Activated naive CD4-positive, alpha-beta T cell treated with anti-CD3 and anti-CD28 coated beads, Interleukin-2, amount 10 ng/mL, durations not matched to agents 7 days and 5 days (primary cell): ENCODE measurements at regions not wholly inside any gene's neighbourhood (a gene's known extent, or its start where the extent isn't known, plus 50 kb on each side); places are given as distances from the start of the nearest gene placed in this dataset.

Source experiments
- CTCF ChIA-PET: fragments of 350-600 bp; sonication (Branson Sonifier 250); formaldehyde crosslinking; loops from one replicate; lab custom pipeline; 2021; ENCODE audit warnings: antibody characterized with exemption; lab: Charles Lee
- DNase-seq: peaks from one replicate; pipeline ENCODE4 v3.0.0-alpha.2; 2020
- H3K27ac Mint-ChIP-seq: one replicate; pipeline ENCODE4 v1.8.0; 2021; ENCODE audit warnings: mild to moderate bottlenecking, moderate library complexity, mixed read lengths
- H3K27me3 Mint-ChIP-seq: one replicate; pipeline ENCODE4 v1.8.0; 2021; ENCODE audit warnings: mild to moderate bottlenecking, mixed read lengths
- H3K36me3 Mint-ChIP-seq: one replicate; pipeline ENCODE4 v1.8.0; 2021; ENCODE audit warnings: mixed read lengths
- H3K4me1 Mint-ChIP-seq: one replicate; pipeline ENCODE4 v1.8.0; 2021; ENCODE audit warnings: mixed read lengths
- H3K4me3 Mint-ChIP-seq: one replicate; pipeline ENCODE4 v1.8.0; 2021; ENCODE audit warnings: mild to moderate bottlenecking, moderate library complexity, mixed read lengths
- H3K9me3 Mint-ChIP-seq: one replicate; pipeline ENCODE4 v1.8.0; 2021; ENCODE audit warnings: mixed read lengths

DNA sequence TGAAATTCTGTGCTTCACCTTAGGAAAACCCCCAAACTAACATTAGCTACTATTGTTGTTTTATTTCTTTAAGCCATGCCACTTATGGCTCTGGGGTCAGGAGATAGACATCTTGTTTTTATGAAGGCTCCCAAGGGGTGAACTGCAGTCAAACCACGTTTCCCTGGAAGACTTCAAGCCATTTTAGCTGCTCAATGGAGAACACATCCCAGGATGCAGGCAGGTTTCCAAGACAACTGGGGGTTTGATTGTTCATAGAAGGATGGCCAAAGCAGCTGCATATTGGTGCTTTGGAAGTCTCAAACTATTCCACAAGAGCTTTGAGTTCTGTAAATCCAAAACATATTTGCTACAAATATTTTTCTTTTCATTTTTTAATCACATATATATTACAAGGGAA, 818.0 kb downstream of the MAFB start:
- CTCF ChIA-PET, result no interaction called here
- no peaks in the 10 kb centered on the region for H3K9me3 Mint-ChIP-seq
- H3K4me3 Mint-ChIP-seq, result no peak overlapping the region

DNA sequence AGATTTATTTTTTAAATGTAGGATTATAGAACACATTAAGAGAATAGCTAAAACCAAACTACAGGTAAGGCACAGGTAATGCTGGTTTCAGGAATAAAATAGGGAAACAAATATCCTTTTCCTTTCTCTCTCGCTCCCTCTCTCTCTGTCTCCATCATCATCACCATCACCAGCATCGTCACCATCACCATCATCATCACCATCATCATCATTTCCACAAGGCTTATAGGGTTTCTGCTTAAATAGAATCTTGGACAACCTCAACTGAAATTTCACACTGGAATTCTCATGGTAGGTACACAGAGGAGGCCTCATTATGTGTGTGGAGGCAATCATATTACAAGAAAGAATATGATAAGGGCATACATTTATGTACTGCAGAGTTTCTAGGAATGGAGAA, 823.6 kb downstream of the MAFB start:
- H3K36me3 Mint-ChIP-seq, result no peaks in the 10 kb centered on the region
- H3K4me3 Mint-ChIP-seq, result no peak overlapping the region
- H3K4me1 Mint-ChIP-seq, result no peaks in the 10 kb centered on the region
- no peak overlapping the region for H3K27ac Mint-ChIP-seq
- DNase-seq, result no peak
- no peaks in the 10 kb centered on the region for H3K27me3 Mint-ChIP-seq
- CTCF ChIA-PET, result no interaction called here
- H3K9me3 Mint-ChIP-seq, result no peaks in the 10 kb centered on the region

More for the DNA sequence above, 818.0 kb downstream of the MAFB start:
- Mint-ChIP-seq H3K4me1 (no peaks in the 10 kb centered on the region), H3K27me3 (no peaks in the 10 kb centered on the region), H3K36me3 (no peaks in the 10 kb centered on the region), H3K27ac (no peak overlapping the region)
- no peak for DNase-seq

DNA sequence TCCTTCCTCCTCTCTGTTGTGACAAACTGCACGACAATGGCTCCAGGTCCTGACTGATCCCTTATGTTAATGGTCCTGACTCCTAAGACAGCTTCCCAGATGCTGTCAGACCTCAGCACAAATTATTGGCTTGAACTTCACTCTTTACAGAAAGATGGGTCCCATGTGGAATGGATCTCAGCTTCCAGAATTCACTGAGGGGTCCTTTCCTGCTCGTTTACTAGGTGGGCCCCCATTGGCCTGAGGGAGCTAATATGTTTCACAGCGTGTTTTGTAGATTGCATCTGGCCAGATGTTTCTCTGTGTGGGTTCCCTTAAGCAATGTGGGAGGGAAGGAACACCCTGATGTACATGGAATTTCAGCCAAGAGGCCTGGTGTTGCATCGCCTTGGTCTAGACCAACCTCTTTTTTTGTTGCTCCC, 826.6 kb downstream of the MAFB start:
- Mint-ChIP-seq H3K36me3 (no peaks in the 10 kb centered on the region), H3K27ac (no peak overlapping the region), H3K9me3 (no peaks in the 10 kb centered on the region), H3K4me1 (no peaks in the 10 kb centered on the region), H3K4me3 (no peak overlapping the region), H3K27me3 (no peaks in the 10 kb centered on the region)
- DNase-seq, result no peak
- CTCF ChIA-PET, result interaction anchor here (1.2 kb wide), 1 partner anchor 10 kb away, joined by 4 read pairs; no protein-coding TSS in a partner anchor

DNA sequence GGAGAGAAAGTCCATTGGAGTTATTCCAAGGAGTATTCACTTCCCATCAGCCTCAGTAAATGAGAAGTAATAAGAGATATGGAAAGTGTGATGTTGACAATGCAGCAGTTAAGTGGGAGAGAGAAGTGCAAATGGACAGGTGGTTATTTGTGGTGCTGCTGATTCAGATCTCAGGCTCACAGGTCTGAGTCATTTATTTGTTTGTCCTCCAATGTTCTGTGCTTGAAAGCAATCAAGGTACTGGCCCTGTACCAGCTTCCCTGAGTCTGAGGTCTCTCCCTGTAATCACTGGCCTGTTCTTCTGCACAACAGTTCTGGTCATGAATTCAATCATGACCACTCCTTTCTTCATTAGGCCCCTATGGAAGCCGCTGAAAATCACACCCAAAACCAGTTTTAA, 827.7 kb downstream of the MAFB start:
- DNase-seq, result no peak
- no peaks in the 10 kb centered on the region for H3K27me3 Mint-ChIP-seq
- no peaks in the 10 kb centered on the region for H3K4me1 Mint-ChIP-seq
- CTCF ChIA-PET, result no interaction called here
- H3K4me3 Mint-ChIP-seq, result no peak overlapping the region
- H3K27ac Mint-ChIP-seq, result no peak overlapping the region
- H3K36me3 Mint-ChIP-seq, result no peaks in the 10 kb centered on the region
- H3K9me3 Mint-ChIP-seq, result no peaks in the 10 kb centered on the region

DNA sequence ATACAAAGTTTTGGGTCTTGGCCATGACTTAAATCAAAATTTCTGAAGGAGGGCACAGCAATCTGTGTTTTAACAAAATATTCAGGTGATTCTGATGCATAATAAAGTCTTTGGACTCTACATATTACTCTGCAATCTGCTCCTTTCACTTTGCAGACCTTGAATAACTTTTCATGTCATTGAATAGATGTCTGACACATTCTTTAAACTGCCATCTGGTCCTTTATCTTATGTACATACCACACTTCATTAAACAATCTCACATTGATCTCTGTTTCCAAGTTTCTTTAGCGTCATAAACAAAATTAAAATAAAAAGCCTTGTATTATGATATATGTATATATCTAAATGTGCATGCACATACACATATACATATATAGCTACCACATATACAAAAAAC, 831.2 kb downstream of the MAFB start:
- Mint-ChIP-seq H3K27ac (no peak overlapping the region), H3K9me3 (no peaks in the 10 kb centered on the region), H3K4me3 (no peak overlapping the region), H3K27me3 (no peaks in the 10 kb centered on the region), H3K4me1 (no peaks in the 10 kb centered on the region), H3K36me3 (no peaks in the 10 kb centered on the region)
- CTCF ChIA-PET, result no interaction called here
- DNase-seq, result no peak

DNA sequence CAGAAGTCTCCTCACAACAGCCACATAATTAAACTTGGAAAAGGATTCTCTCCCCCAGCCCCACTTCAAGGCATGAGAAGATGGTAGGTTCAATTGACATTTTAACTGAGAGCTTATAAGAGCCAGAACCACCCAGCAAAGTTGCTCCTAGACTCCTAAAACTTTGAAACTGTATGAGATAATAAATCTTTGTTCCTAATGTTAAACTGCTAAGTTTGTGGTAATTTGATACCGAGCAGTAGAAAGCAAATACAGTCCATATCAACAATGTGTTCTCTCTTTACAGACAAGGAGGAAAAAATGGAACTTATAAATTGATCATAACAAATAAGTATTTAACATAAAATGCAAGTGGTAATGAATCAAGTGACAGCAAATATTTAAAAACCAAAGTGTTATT, 831.8 kb downstream of the MAFB start:
- Mint-ChIP-seq H3K27me3 (no peaks in the 10 kb centered on the region), H3K4me3 (no peak overlapping the region), H3K27ac (no peak overlapping the region), H3K36me3 (no peaks in the 10 kb centered on the region), H3K9me3 (no peaks in the 10 kb centered on the region), H3K4me1 (no peaks in the 10 kb centered on the region)
- DNase-seq, result no peak
- CTCF ChIA-PET, result no interaction called here

DNA sequence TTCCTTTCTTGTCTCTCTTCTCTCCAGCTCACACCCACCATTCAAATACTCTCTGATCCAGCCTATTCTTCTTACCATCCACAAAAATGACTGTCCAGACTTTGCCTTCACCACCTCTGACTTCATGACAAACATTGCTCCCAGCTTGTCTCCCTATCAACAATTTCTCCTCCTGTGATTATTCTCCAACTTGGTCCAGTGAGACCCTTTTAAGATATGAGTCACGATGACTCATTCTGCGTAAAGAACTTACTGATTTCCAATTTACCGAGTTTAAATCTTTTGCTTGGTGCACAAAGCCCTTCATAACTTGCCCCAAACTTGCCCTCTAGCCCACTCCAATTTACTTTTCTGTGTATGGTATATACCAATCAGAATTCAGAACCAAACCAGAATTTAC, 833.2 kb downstream of the MAFB start:
- H3K4me1 Mint-ChIP-seq, result no peaks in the 10 kb centered on the region
- DNase-seq, result no peak
- no peak overlapping the region for H3K4me3 Mint-ChIP-seq
- no peaks in the 10 kb centered on the region for H3K27me3 Mint-ChIP-seq
- H3K36me3 Mint-ChIP-seq, result no peaks in the 10 kb centered on the region
- CTCF ChIA-PET, result no interaction called here
- no peaks in the 10 kb centered on the region for H3K9me3 Mint-ChIP-seq
- H3K27ac Mint-ChIP-seq, result no peak overlapping the region

DNA sequence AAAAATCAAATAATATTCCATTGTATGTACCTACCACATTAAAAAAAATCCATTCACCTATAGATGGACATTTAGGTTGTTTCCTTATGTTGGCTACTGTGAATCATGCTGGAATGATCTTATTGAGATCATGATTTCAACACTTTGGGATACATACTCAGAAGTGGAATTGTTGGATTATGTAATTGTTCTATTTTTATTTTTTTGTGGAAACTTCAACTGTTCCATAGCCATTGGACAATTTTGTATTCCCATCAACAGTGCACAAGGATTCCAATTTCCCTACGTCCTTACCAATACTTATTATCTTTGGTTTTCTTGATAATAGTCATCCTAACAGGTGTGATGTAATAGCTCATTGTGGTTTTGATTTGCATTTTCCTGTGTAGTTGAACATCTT, 834.0 kb downstream of the MAFB start:
- CTCF ChIA-PET, result no interaction called here

DNA sequence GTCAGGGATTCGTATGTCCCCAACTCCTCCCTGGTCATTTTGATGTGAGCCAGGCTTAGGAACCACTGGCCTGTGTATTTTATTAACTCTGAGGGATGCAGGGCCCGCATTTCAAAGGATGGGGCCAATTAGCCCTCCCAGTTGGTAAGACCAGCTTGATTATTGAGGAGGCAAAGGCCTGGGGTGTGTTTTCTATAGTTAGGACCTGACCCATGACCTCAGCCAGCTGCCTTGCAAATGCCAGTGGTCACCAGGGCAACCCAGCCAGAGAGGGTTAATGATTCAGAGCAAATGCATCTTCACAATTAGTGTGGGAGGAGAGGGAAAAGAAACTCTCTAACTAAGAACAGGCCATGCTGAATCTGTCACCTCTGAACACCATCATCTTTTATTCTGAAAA, 835.4 kb downstream of the MAFB start:
- no peak for DNase-seq
- H3K9me3 Mint-ChIP-seq, result no peaks in the 10 kb centered on the region
- no peaks in the 10 kb centered on the region for H3K4me1 Mint-ChIP-seq
- CTCF ChIA-PET, result no interaction called here
- no peak overlapping the region for H3K4me3 Mint-ChIP-seq
- no peaks in the 10 kb centered on the region for H3K36me3 Mint-ChIP-seq
- H3K27me3 Mint-ChIP-seq, result no peaks in the 10 kb centered on the region
- H3K27ac Mint-ChIP-seq, result no peak overlapping the region

More for the DNA sequence above, 834.0 kb downstream of the MAFB start:
- no peak for DNase-seq
- no peak overlapping the region for H3K4me3 Mint-ChIP-seq
- H3K36me3 Mint-ChIP-seq, result no peaks in the 10 kb centered on the region
- no peaks in the 10 kb centered on the region for H3K27me3 Mint-ChIP-seq
- H3K4me1 Mint-ChIP-seq, result no peaks in the 10 kb centered on the region
- H3K27ac Mint-ChIP-seq, result no peak overlapping the region
- no peaks in the 10 kb centered on the region for H3K9me3 Mint-ChIP-seq

DNA sequence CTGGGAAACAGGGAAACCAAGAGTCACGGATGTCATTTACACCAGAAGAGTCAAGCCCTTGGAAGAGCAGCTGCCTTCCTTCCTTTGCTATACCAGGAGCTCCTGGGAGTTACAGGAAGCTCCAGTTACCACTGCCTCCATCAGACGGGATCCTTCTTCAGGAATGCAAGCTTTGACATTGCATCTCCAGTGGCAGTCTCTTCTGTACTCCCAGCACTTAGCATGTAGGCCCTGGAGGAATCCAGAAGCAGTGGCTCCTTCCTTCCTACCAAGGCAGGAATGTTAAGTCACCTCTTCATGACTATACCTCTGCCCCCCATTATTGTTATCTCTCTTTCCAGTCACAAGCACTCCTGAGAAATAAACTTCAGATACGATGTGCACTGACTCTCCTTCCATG, 836.0 kb downstream of the MAFB start:
- Mint-ChIP-seq H3K27ac (no peak overlapping the region), H3K4me3 (no peak overlapping the region), H3K9me3 (no peaks in the 10 kb centered on the region), H3K36me3 (no peaks in the 10 kb centered on the region), H3K27me3 (no peaks in the 10 kb centered on the region), H3K4me1 (no peaks in the 10 kb centered on the region)
- CTCF ChIA-PET, result interaction anchor here (1.9 kb wide), 1 partner anchor 10 kb away, joined by 4 read pairs; no protein-coding TSS in a partner anchor
- DNase-seq, result no peak

DNA sequence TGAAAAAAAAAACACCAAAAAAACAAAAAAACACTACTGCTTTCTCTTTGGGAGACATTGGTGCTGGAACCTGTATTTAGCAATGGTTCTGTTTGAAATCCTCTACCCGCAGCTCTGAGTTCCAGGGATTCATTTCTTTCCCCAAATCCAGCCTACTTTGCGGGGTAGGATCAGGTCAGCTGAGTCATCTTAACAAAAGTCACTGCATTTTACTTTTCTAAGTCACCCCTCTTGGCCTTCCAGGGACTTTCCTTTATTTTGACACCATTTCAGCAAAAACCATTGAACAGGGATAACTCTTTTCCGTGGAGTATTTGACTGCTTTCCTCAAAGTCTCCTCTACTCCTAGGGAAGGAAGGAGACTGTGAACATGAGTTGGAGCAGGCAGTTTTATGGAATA, 837.6 kb downstream of the MAFB start:
- no peak overlapping the region for H3K4me3 Mint-ChIP-seq
- H3K4me1 Mint-ChIP-seq, result no peaks in the 10 kb centered on the region
- no peaks in the 10 kb centered on the region for H3K36me3 Mint-ChIP-seq
- no peak for DNase-seq
- H3K27ac Mint-ChIP-seq, result no peak overlapping the region
- no peaks in the 10 kb centered on the region for H3K9me3 Mint-ChIP-seq
- H3K27me3 Mint-ChIP-seq, result no peaks in the 10 kb centered on the region
- CTCF ChIA-PET, result interaction anchor here (1.9 kb wide), 1 partner anchor 11 kb away, joined by 4 read pairs; no protein-coding TSS in a partner anchor

DNA sequence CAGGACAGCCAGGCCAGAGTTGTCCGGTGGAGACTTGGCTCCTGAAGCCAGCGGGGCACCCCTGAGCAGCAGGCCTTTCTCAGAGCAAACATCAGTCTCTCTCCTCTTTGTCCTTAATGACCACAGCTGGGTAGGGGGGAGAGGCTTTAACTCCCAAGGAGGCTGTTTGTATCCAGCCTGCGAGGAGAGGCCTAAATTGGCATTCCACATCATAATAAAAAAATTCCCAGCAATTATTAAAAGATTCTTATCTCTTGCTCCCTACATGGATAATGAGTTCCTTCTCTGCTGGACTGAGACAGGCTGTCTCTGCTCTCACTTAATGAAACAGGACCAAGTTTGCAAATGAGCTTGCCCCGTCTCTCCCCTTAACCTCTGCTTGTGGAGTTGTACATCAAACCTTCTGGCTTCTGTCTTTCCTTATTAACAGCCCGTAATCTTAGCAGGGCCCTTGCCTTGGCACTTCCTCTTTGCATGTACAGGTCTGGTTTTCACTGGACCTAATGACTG, 838.2 kb downstream of the MAFB start:
- no peaks in the 10 kb centered on the region for H3K27me3 Mint-ChIP-seq
- no peak for DNase-seq
- H3K4me3 Mint-ChIP-seq, result no peak overlapping the region
- no peaks in the 10 kb centered on the region for H3K36me3 Mint-ChIP-seq
- CTCF ChIA-PET, result no interaction called here
- no peak overlapping the region for H3K27ac Mint-ChIP-seq
- no peaks in the 10 kb centered on the region for H3K9me3 Mint-ChIP-seq
- no peaks in the 10 kb centered on the region for H3K4me1 Mint-ChIP-seq

DNA sequence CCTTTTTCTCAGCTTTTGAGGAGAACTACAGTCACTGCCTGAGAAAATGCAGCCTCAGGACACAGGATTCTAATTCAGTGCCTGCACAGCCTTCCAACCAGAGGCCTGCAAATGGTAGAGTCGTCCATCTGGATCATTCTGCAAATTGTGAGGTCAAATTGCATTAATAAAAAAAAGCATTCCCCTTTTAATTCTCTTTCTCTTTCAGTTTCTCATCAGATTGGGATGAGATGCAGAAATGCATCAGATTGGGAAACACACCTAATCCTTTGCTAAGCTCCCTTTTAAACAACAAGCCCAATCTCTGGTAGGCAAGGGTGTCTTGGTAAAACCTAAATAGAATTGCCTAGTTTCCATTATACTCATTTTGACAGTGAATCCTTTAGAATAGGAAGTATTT, 838.8 kb downstream of the MAFB start:
- DNase-seq, result no peak
- Mint-ChIP-seq H3K4me3 (no peak overlapping the region), H3K27ac (no peak overlapping the region), H3K27me3 (no peaks in the 10 kb centered on the region), H3K9me3 (no peaks in the 10 kb centered on the region), H3K36me3 (no peaks in the 10 kb centered on the region), H3K4me1 (no peaks in the 10 kb centered on the region)
- CTCF ChIA-PET, result no interaction called here

DNA sequence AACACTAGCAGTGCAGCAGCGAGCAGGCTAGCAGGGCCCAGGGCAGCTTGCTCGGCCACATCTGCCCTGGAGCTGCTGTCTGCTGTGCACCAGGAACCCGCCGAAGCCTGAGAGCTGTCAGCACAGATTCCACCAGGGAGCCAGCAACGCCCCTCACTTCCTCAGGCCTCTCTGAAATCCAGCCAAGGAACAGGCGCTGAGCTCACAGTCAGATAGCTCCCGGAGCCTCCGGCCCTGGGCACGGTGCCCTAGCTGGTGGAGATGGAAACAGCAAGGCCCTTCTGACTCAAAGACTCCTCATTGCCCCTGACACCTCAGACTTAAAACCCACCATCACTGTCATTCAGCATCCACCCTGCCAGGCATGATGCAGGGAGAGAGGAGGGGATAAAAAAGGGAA, 839.4 kb downstream of the MAFB start:
- H3K36me3 Mint-ChIP-seq, result no peaks in the 10 kb centered on the region
- H3K4me3 Mint-ChIP-seq, result no peak overlapping the region
- CTCF ChIA-PET, result no interaction called here
- no peak for DNase-seq
- no peak overlapping the region for H3K27ac Mint-ChIP-seq
- no peaks in the 10 kb centered on the region for H3K4me1 Mint-ChIP-seq
- H3K27me3 Mint-ChIP-seq, result no peaks in the 10 kb centered on the region
- no peaks in the 10 kb centered on the region for H3K9me3 Mint-ChIP-seq

DNA sequence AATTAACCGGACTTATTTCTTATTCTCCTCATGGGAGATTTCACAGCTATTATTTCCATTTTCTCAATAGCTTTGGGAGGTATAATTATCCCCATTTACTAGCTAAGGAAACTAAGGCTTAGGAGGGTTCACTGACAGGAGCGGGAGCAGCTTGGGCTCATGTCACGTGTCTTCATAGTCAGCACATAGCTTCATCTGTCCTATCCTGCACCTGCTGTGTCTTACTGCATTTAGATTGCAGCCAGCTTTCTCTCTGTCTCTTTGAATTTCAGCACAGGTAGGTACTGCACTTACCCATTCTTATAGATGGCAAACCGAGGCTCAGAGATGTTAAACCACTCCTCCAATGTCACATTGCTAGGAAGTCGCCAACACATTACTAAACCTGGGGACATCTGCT, 839.9 kb downstream of the MAFB start:
- Mint-ChIP-seq H3K4me3 (no peak overlapping the region), H3K27ac (no peak overlapping the region), H3K9me3 (no peaks in the 10 kb centered on the region), H3K36me3 (no peaks in the 10 kb centered on the region), H3K27me3 (no peaks in the 10 kb centered on the region), H3K4me1 (no peaks in the 10 kb centered on the region)
- DNase-seq, result no peak
- CTCF ChIA-PET, result no interaction called here
